ENCODE measurements at regions not wholly inside any gene's neighbourhood (a gene's known extent, or its start where the extent isn't known, plus 50 kb on each side); places are given as distances from the start of the nearest gene placed in this dataset.

- DNase-seq: no peak
Observed at GRCh38 chr20:22354647-22355046, 229.7 kb downstream of the FOXA2 start.

DNA sequence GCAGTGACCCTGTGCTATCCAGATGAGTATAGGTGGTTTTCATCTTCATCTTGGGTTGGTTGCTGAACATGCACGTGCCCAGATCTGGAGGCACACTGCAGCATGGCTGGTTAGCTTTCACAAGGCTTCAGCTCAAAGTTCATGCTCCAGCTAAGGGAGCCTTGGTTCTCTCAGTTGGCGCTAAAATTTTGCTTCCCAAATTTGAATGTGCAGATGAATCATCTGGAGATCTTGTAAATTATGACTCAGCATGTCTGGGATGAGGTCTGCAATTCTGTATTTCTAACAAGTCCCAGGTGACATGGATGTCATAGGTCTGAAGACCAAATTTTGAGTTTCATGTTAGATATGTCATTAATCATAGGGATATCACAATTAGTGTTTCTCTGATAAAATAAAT is 230.8 kb downstream of the FOXA2 start:
- DNase-seq: no peak

GRCh38 chr20:22352019-22352418 is 232.4 kb downstream of the FOXA2 start:
- DNase-seq: no peak

DNA sequence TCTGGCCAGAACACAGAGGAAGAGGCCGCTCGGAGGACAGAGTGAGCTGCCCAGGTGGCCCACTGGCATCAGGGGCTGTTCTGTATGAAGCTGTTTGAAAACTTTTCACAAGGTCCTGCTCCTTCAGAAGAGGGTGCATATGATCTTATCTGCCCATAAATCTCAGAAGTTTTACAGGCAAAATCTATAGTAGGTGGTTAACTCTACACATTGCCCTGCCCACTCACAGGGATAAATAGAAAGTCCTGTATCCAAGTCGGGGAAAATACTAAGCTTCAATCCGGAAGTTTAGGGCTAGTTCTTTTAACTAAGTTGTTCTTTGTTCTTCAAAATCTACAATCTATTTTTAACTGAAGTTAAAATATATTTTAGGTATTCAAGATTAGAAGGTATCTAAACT is 233.7 kb downstream of the FOXA2 start:
- no peak for DNase-seq

- DNase-seq: no peak
Observed at GRCh38 chr20:22348010-22348409, 236.4 kb downstream of the FOXA2 start.

GRCh38 chr20:22346716-22347115 is 237.7 kb downstream of the FOXA2 start:
- DNase-seq: no peak

- DNase-seq: no peak
Observed at GRCh38 chr20:22343612-22344011, 240.8 kb downstream of the FOXA2 start.

- DNase-seq: no peak
Observed at GRCh38 chr20:22342410-22342809, 242.0 kb downstream of the FOXA2 start.

DNA sequence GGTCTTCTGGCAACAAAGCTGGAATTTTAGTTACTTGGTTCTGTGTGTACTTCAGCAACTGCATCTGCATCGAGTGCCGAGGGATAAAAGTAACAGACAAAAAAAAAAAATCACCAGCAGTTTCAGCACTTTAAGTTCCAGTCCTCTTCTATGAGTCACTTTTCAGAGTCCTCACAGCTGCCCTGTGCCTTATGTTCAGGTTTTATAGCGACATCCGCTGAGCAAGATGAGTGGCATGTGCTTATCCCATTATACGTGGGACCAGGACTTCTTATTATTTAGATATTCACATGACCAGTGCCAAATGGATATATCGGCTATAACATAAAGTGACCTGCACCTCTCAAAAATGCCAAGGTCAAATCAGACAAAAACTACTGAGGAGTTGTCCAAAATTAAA is 242.9 kb downstream of the FOXA2 start:
- no peak for DNase-seq

DNA sequence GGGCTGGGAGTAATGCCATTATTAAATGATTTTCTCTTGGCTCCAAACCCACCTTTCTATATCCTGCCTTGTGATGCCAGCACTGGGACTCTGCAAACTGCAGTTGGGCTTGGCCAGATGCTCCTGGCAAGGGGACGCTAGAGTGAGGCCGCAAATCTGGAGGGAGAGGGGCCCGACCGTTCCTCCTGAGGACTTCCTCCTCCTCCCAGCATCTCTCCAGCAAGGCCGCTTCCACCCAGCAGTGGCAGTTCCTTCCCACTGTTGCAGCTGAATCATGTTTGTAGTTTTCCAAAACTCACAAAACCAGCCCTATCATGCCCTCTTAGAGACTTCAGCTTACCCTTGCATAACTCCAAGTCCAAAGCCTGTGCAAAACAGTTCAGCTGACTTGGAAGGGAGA is 244.4 kb downstream of the FOXA2 start:
- DNase-seq: no peak

- no peak for DNase-seq
Observed at GRCh38 chr20:22339091-22339881, 245.1 kb downstream of the FOXA2 start.

DNA sequence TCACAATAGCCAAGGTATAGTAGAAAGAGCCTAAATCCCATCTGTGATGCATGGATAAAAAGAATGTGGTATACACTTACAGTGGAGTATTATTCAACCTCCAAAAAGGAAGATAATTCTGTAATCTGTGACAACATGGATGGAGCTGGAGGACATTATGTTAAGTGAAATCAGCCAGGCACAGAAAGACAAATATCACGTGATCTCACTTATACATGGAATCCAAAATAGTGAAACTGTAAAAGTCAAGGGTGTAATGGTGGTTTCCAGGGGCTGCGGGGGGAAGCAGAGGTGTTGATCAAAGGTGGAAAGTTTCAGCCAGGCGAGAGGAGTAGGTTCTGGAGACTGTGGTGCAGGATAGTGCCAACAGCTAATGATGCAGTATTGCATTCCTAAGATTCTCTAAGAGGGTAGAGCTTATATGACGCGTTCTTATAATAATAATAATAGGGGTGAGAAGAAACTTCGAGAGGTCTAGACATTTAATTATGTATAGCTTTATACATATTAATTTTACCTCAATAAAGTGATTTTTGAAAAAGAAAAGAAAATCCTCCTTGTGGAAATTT is 246.1 kb downstream of the FOXA2 start:
- DNase-seq: no peak

- DNase-seq: no peak
Observed at GRCh38 chr20:22335210-22335609, 249.2 kb downstream of the FOXA2 start.

DNA sequence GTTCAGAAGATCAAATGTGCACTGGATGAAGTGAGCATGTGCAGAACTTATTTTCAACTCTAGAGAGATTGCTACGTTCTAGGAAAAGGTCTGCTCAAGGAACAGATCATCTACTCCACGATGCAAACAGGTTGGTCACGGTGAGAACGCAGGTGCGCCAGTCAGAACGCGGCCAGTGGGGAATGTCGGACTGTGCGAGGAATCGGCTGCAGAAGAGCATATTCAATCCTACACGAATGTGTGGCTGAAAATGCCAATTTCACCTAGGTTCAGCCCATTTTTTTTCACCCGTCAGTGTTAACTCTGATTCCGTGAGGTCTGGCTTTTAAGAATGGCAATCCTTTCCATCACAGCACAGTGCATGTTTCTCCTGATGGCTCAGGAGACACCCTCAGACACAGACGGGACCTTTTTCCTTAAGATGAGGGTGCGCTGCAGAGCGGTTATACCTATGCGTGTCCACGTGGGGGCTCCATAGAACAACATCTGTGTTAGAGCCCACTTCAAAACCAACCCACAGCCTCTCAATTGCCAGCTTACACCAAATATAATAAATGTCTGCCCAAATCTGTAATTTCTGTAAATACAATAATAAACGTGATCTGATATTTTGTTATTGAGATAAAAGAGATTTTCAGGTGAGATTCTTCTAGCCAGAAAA is 250.4 kb downstream of the FOXA2 start:
- DNase-seq: peak; percentile 9

GRCh38 chr20:22324505-22324904 is 259.9 kb downstream of the FOXA2 start:
- no peak for DNase-seq

DNA sequence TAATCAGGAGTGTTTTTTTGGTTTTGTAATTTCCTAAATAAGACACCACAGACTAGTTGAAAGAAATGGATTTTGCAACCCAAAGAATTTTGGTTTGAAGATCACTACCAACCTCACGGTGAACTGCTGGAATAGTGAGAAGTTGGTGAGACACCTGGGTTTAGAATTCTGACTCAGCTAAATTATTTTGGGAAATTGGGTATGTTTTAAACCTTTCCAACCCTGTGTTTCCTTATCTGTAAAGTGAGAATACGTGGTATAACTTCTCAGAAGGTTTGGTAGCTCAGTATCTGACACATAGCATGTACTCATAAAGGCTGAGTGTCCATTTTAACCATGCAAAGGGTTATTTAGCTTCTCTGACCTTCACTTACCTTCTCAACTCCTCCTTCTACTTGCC is 261.9 kb downstream of the FOXA2 start:
- DNase-seq: no peak

- DNase-seq: no peak
Observed at GRCh38 chr20:22321191-22321590, 263.2 kb downstream of the FOXA2 start.

DNA sequence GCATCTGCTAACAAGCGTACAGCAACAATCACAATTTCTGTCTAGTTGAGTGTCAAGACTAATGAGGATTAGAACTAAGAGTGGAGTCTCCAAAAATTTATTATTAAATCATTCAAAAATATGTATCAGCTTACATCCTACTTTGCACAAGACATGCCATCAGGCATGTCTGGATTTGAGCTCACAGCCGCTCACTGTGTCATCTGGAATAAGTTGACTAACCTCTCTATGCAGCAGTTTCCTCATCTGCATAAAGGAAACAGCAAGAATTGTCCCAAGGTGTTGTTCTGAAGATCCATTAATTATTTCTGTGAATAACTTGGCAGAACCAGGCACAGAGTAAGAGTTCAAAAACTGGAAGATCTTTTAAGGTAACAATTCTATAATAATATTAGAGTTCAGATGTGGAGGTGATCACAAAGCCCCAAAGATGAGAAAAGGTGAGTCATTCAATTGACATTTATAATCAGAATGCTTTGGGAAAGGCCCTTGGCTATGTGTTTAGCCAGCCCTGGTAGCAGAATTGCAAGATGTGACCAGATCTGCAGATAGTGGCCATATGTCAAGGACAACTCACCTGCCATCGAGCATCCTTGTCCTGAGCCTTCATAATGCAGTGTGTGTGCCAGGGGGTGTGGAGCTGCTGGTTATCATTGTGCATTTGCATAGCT is 264.0 kb downstream of the FOXA2 start:
- no peak for DNase-seq

- DNase-seq: no peak
Observed at GRCh38 chr20:22315771-22316170, 268.6 kb downstream of the FOXA2 start.

- no peak for DNase-seq
Observed at GRCh38 chr20:22315073-22315472, 269.3 kb downstream of the FOXA2 start.

DNA sequence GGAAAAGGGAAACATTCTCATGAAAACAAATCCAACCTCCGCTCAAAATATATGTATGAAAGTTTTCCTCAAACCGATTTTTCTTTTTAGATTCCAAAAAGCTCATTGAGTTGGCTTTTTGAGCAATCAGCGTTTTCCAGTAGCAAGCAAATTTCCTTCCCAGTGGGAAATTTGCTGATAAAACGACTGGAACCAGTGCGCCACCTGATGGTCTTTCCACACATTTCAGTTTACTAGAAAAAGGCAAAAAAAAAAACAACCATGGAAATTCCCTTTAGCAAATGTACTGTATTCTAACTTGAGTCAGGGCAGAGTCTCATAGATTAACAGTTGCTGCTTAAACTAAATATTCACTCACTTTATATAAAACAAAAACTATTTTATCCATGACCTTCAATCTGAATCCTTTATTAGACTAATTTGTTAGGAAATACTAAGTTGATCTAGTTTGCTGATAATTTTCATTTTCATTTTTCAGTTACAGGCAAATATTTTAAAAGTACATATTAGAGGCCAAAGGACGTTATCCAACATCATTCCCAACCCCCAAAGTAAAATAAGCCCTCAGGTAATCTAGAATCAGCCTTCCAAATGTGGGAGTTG is 271.5 kb downstream of the FOXA2 start:
- no peak for DNase-seq

GRCh38 chr20:22308934-22309333 is 275.4 kb downstream of the FOXA2 start:
- DNase-seq: no peak

GRCh38 chr20:22307409-22307808 is 277.0 kb downstream of the FOXA2 start:
- DNase-seq: no peak
